Astrocyte (in vitro differentiated cells and primary cell): ENCODE measurements at regions not wholly inside any gene's neighbourhood (a gene's known extent, or its start where the extent isn't known, plus 50 kb on each side); places are given as distances from the start of the nearest gene placed in this dataset.

Experiments used
- DNase-seq: peaks from one replicate; pipeline ENCODE4 v3.0.0-alpha.2; 2010; ENCODE audit warnings: low read depth
- FAIRE-seq: peaks from 2 replicates; lab custom pipeline; 2011; peaks lifted over from hg19 to GRCh38; lab: Jason Lieb, UNC
- H2AFZ ChIP-seq: 2 replicates; pipeline ENCODE4 v1.6.0; 2012; ENCODE audit warnings: low read depth, low read length, inconsistent platforms
- H3K27ac ChIP-seq: 2 replicates; pipeline ENCODE4 v1.5.1; 2011; ENCODE audit warnings: low read depth, low read length, inconsistent platforms
- H3K27me3 ChIP-seq: 2 replicates; pipeline ENCODE4 v1.6.0; 2011; ENCODE audit warnings: low read length, inconsistent platforms; ENCODE audit not compliant: insufficient read depth
- H3K36me3 ChIP-seq: 2 replicates; pipeline ENCODE4 v1.5.1; 2011; ENCODE audit warnings: low read length, inconsistent platforms; ENCODE audit not compliant: insufficient read depth
- H3K4me1 ChIP-seq: 2 replicates; pipeline ENCODE4 v1.5.1; 2011; ENCODE audit warnings: low read length, inconsistent platforms; ENCODE audit not compliant: insufficient read depth
- H3K4me2 ChIP-seq: 2 replicates; pipeline ENCODE4 v1.6.0; 2012; ENCODE audit warnings: low read length, inconsistent platforms
- H3K4me3 ChIP-seq: 2 replicates; pipeline ENCODE4 v1.5.1; 2011; ENCODE audit warnings: low read depth, mild to moderate bottlenecking, low read length, inconsistent platforms; ENCODE audit not compliant: insufficient read depth
- H3K79me2 ChIP-seq: 2 replicates; pipeline ENCODE4 v1.6.0; 2012; ENCODE audit warnings: mild to moderate bottlenecking, low read length, inconsistent platforms; ENCODE audit not compliant: insufficient read depth
- H3K9ac ChIP-seq: 2 replicates; pipeline ENCODE4 v1.6.0; 2012; ENCODE audit warnings: mild to moderate bottlenecking, low read length, inconsistent platforms
- H3K9me3 ChIP-seq: 2 replicates; pipeline ENCODE4 v1.5.1; 2012; ENCODE audit warnings: low read depth, mild to moderate bottlenecking, low read length, inconsistent platforms; ENCODE audit not compliant: insufficient read depth
- H4K20me1 ChIP-seq: 2 replicates; pipeline ENCODE4 v1.6.0; 2012; ENCODE audit warnings: low read length, inconsistent platforms; ENCODE audit not compliant: insufficient read depth
- H3K27ac Mint-ChIP-seq: one replicate; pipeline ENCODE4 v1.8.0; 2021; ENCODE audit warnings: mild to moderate bottlenecking, mixed read lengths; ENCODE audit not compliant: unreplicated experiment
- H3K27me3 Mint-ChIP-seq: one replicate; pipeline ENCODE4 v1.8.0; 2021; ENCODE audit warnings: low read depth, mixed read lengths; ENCODE audit not compliant: unreplicated experiment
- H3K36me3 Mint-ChIP-seq: one replicate; pipeline ENCODE4 v1.8.0; 2021; ENCODE audit warnings: low read depth, mixed read lengths; ENCODE audit not compliant: unreplicated experiment
- H3K4me1 Mint-ChIP-seq: one replicate; pipeline ENCODE4 v1.8.0; 2021; ENCODE audit warnings: low read depth, mixed read lengths; ENCODE audit not compliant: unreplicated experiment
- H3K4me3 Mint-ChIP-seq: one replicate; pipeline ENCODE4 v1.8.0; 2021; ENCODE audit warnings: mild to moderate bottlenecking, moderate library complexity, mixed read lengths; ENCODE audit not compliant: unreplicated experiment
- H3K9me3 Mint-ChIP-seq: one replicate; pipeline ENCODE4 v1.8.0; 2021; ENCODE audit warnings: mild to moderate bottlenecking, mixed read lengths; ENCODE audit not compliant: unreplicated experiment
- CTCF ChIP-seq: IDR thresholded peaks from 2 replicates; pipeline ENCODE4 v1.5.1; 2011; ENCODE audit warnings: low read depth, mild to moderate bottlenecking, inconsistent platforms, low read length, moderate library complexity; ENCODE audit not compliant: insufficient read depth
- EZH2 ChIP-seq: IDR thresholded peaks from 2 replicates; pipeline ENCODE4 v1.6.1; 2012; ENCODE audit warnings: mild to moderate bottlenecking, low read length, inconsistent platforms; ENCODE audit not compliant: insufficient read depth

- Histone ChIP-seq H3K4me2 (no peak overlapping the region), H3K4me3 (no peak overlapping the region), H2AFZ (no peak overlapping the region), H3K27ac (no peak overlapping the region), H3K36me3 (no peaks in the 10 kb centered on the region), H3K4me1 (no peaks in the 10 kb centered on the region), H3K79me2 (no peaks in the 10 kb centered on the region), H4K20me1 (no peaks in the 10 kb centered on the region), H3K9ac (no peak overlapping the region), H3K9me3 (no peaks in the 10 kb centered on the region), H3K27me3 (no peaks in the 10 kb centered on the region)
- TF ChIP-seq EZH2 (no peak), CTCF (no peak)
- H3K9me3 Mint-ChIP-seq, result peaks cover 3% of the 10 kb centered on the region
- no peak for FAIRE-seq
- peaks cover 8% of the 10 kb centered on the region for H3K4me1 Mint-ChIP-seq
- H3K27ac Mint-ChIP-seq, result no peak overlapping the region
- H3K36me3 Mint-ChIP-seq, result no peaks in the 10 kb centered on the region
- no peak for DNase-seq
- no peak overlapping the region for H3K4me3 Mint-ChIP-seq
- peaks cover 2% of the 10 kb centered on the region for H3K27me3 Mint-ChIP-seq
These were observed 67.9 kb upstream of the MAP3K7 start for GRCh38 chr6:90654806-90655205.

- no peaks in the 10 kb centered on the region for H3K36me3 ChIP-seq
- H3K27ac ChIP-seq, result no peak overlapping the region
- Mint-ChIP-seq H3K36me3 (no peaks in the 10 kb centered on the region), H3K27me3 (peaks cover 2% of the 10 kb centered on the region), H3K9me3 (peaks cover 3% of the 10 kb centered on the region), H3K4me3 (no peak overlapping the region), H3K4me1 (peaks cover 8% of the 10 kb centered on the region), H3K27ac (no peak overlapping the region)
- H4K20me1 ChIP-seq, result no peaks in the 10 kb centered on the region
- FAIRE-seq (no peak), DNase-seq (no peak)
- no peak overlapping the region for H3K9ac ChIP-seq
- H3K4me1 ChIP-seq, result no peaks in the 10 kb centered on the region
- no peaks in the 10 kb centered on the region for H3K79me2 ChIP-seq
- no peaks in the 10 kb centered on the region for H3K9me3 ChIP-seq
- H3K4me3 ChIP-seq, result no peak overlapping the region
- no peaks in the 10 kb centered on the region for H3K27me3 ChIP-seq
- no peak for TF ChIP-seq EZH2
- TF ChIP-seq CTCF, result no peak
- H3K4me2 ChIP-seq, result no peak overlapping the region
- no peak overlapping the region for H2AFZ ChIP-seq
These were observed 67.3 kb upstream of the MAP3K7 start for GRCh38 chr6:90654166-90654565.

GRCh38 chr6:90653750-90654149 lies 66.9 kb upstream of the MAP3K7 start:
- no peak overlapping the region for H2AFZ ChIP-seq

More at GRCh38 chr6:90653750-90654149, 66.9 kb upstream of the MAP3K7 start:
- Histone ChIP-seq H3K9ac (no peak overlapping the region), H3K4me1 (no peaks in the 10 kb centered on the region), H3K9me3 (no peaks in the 10 kb centered on the region), H3K27me3 (no peaks in the 10 kb centered on the region), H3K4me3 (no peak overlapping the region), H3K79me2 (no peaks in the 10 kb centered on the region), H3K4me2 (no peak overlapping the region), H3K36me3 (no peaks in the 10 kb centered on the region), H4K20me1 (no peaks in the 10 kb centered on the region), H3K27ac (no peak overlapping the region)
- H3K36me3 Mint-ChIP-seq, result no peaks in the 10 kb centered on the region
- peaks cover 2% of the 10 kb centered on the region for H3K27me3 Mint-ChIP-seq
- DNase-seq, result no peak
- H3K4me3 Mint-ChIP-seq, result no peak overlapping the region
- no peak for FAIRE-seq
- no peak overlapping the region for H3K27ac Mint-ChIP-seq
- H3K9me3 Mint-ChIP-seq, result no peaks in the 10 kb centered on the region
- no peak for TF ChIP-seq EZH2
- TF ChIP-seq CTCF, result no peak
- peaks cover 8% of the 10 kb centered on the region for H3K4me1 Mint-ChIP-seq
